Fibroblast of mammary gland (primary cell): ENCODE measurements at regions not wholly inside any gene's neighbourhood (a gene's known extent, or its start where the extent isn't known, plus 50 kb on each side); places are given as distances from the start of the nearest gene placed in this dataset.

Experiments used
- DNase-seq: peaks from one replicate; pipeline ENCODE4 v3.0.0-alpha.2; 2010; ENCODE audit warnings: low read depth
- H3K4me3 ChIP-seq: 2 replicates; pipeline ENCODE4 v1.5.1; 2011; ENCODE audit warnings: low read depth, mild to moderate bottlenecking, low read length, moderate library complexity; ENCODE audit not compliant: control insufficient read depth
- TF ChIP-seq, protein P1 (sequence below): conservative IDR thresholded peaks from 2 replicates; pipeline ENCODE4 v1.5.1; 2011; ENCODE audit warnings: low read depth, low read length, inconsistent platforms; ENCODE audit not compliant: control insufficient read depth, insufficient read depth

DNA sequence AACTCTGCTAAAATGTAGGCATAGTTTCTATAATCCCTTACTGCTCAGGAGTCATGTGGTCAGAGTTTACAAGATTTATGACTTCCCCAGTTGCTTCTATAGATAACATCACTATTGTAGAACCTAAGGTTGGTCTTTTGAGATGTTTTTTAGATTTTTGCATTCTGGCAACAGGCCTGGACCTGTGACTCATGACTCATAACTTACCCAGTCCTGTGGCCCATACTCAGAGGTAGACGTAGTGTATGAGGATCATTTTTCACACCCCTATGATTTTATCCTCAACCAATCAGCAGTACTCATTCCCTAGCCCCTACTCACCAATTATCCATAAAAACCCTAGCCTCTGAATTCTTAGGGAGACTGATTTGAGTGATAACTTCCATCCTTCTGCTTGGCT, 384.4 kb upstream of the DDI1 start:
- peak; percentile 73 for DNase-seq
- TF ChIP-seq, protein P1, sequence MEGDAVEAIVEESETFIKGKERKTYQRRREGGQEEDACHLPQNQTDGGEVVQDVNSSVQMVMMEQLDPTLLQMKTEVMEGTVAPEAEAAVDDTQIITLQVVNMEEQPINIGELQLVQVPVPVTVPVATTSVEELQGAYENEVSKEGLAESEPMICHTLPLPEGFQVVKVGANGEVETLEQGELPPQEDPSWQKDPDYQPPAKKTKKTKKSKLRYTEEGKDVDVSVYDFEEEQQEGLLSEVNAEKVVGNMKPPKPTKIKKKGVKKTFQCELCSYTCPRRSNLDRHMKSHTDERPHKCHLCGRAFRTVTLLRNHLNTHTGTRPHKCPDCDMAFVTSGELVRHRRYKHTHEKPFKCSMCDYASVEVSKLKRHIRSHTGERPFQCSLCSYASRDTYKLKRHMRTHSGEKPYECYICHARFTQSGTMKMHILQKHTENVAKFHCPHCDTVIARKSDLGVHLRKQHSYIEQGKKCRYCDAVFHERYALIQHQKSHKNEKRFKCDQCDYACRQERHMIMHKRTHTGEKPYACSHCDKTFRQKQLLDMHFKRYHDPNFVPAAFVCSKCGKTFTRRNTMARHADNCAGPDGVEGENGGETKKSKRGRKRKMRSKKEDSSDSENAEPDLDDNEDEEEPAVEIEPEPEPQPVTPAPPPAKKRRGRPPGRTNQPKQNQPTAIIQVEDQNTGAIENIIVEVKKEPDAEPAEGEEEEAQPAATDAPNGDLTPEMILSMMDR, result no peak
- no peak overlapping the region for H3K4me3 ChIP-seq

DNA sequence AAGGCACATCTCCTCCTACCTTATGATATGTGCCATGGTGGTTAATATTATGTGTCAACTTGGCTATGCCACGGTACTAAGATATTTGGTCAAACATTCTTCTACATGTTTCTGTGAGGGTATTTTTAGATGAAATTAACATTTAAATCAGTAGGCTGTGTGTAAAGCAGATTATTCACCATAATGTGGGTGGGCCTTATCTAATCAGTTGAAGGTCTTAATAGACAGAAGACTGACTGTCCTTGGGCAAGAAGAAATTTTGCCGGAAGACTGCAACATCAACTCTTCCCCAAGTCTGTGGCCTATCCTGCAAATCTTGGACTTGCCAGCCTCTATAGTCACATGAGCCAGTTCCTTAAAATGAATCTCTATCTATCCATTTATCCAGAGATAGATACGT, 380.1 kb upstream of the DDI1 start:
- DNase-seq, result no peak
- H3K4me3 ChIP-seq, result no peak overlapping the region
- TF ChIP-seq, protein P1, result no peak

DNA sequence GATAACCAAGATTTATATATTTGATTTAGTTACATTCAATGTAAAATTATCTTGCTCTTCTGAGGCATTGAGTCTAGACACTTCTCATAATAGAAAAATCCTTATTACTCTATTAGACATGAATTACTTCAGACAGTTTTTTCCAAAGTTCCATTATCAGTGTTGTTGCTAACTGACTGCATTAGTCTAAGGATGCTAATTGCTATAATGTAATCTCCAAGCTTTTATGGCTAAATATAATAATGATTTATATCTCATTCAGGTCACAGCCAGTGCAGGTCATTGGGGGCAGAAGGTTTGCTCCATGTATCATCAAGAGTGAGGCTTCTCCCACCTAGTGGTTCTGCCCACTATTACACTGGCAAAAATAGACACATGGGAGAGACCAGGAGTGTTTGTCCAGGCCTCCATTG, 377.2 kb upstream of the DDI1 start:
- H3K4me3 ChIP-seq, result no peak overlapping the region
- TF ChIP-seq, protein P1, result peak; percentile 39
- DNase-seq, result peak; percentile 38

DNA sequence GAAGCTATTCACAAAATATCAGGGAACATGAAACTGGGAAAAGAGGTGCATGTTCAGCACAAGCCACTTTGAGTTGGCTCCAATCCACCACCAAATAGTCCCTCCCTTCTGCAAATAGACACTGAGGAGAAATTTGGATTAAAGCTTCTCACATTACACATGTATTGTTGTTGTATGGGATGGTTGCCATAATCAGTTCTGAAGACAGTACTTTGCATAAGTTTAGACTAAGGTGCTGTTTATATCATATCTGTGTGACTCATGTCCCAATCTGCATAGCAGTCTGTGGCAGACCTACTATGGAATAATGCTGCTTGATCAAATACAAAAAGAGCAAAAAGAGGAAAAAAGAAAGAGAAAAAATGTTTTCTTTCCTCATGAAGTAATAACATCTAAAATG, 376.7 kb upstream of the DDI1 start:
- DNase-seq, result no peak
- TF ChIP-seq, protein P1, result no peak
- no peak overlapping the region for H3K4me3 ChIP-seq

DNA sequence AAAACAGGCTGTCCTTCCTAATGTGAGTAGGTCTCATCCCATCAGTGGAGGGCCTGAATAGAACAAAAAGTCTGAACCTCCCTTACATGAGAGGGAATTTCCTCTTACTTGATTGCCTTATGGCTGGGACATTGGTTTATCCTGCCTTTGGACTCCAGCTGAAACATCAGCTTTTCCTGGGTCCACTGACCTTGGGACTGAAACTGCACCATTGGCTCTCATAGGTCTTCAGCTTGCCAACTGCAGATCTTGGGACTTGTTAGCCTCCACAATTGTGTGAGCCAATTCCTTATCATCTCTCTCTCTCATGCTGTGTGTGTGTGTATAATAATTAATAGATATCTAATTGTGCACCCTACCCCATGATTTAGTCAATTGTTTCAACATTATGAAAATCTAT, 375.3 kb upstream of the DDI1 start:
- TF ChIP-seq, protein P1, result no peak
- DNase-seq, result no peak
- H3K4me3 ChIP-seq, result no peak overlapping the region

DNA sequence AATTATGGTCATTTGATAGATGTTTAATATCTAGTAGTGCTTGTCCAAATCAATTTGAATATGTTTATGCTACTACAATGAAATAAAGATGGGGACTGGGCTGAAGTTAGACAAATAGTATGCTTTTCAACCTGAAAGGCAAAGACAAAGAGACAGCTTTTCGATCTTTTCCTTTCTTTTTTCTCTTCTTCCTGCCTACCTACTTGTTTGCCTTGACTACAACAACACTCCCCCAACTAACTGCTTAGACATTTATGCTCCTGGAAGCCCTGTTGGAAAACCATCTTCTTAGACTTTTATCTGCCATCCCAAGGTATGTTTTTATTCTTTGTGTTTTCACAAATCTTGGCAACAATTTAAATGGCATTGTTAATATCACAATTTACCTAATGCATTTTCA, 374.4 kb upstream of the DDI1 start:
- TF ChIP-seq, protein P1, result no peak
- H3K4me3 ChIP-seq, result no peak overlapping the region
- no peak for DNase-seq

DNA sequence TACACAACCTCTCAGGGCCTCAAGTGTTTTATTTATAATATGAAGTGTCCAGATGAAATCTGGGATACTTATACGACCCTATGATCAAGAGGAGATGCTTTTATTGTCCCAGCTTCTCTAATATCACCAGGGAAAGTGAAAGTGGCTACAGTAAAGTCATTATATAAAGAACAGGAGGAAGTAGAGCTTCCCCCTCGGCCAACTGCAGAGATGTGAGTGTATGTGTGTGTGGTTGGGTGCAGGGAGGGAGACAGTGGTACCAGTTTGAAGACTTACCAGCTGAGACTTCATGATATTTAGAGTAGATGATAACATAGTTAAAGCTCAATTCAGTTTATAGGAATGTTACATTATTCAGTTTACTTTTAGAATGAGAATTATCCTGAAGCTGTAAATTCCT, 373.6 kb upstream of the DDI1 start:
- TF ChIP-seq, protein P1, result no peak
- no peak for DNase-seq
- H3K4me3 ChIP-seq, result no peak overlapping the region
